ENCODE measurements at regions not wholly inside any gene's neighbourhood (a gene's known extent, or its start where the extent isn't known, plus 50 kb on each side); places are given as distances from the start of the nearest gene placed in this dataset.
A peak's percentile ranks its signal among the peaks of the same experiment; 100 is the strongest.

GRCh38 chr4:160276785-160277325 lies 1174.0 kb downstream of the RAPGEF2 start:
- DNase-seq (ENCODE audit: low read depth), result no peak
- no peak overlapping the region for H3K4me3 ChIP-seq (ENCODE audit: low read length)
- TF ChIP-seq CTCF (IDR thresholded peaks at IDR 0.05; ENCODE audit: insufficient read depth, low read depth, low read length, missing control alignments), result no peak

GRCh38 chr4:160283081-160283480 lies 1180.2 kb downstream of the RAPGEF2 start:
- no peak for TF ChIP-seq CTCF (IDR thresholded peaks at IDR 0.05; ENCODE audit: insufficient read depth, low read depth, low read length, missing control alignments)
- H3K4me3 ChIP-seq (ENCODE audit: low read length), result no peak overlapping the region
- no peak for DNase-seq (ENCODE audit: low read depth)

- DNase-seq (ENCODE audit: low read depth), result no peak
- no peak overlapping the region for H3K4me3 ChIP-seq (ENCODE audit: low read length)
- TF ChIP-seq CTCF (IDR thresholded peaks at IDR 0.05; ENCODE audit: insufficient read depth, low read depth, low read length, missing control alignments), result no peak
Observed at GRCh38 chr4:160284516-160284915, 1181.6 kb downstream of the RAPGEF2 start.

GRCh38 chr4:160286051-160286450 lies 1183.2 kb downstream of the RAPGEF2 start:
- no peak for TF ChIP-seq CTCF (IDR thresholded peaks at IDR 0.05; ENCODE audit: insufficient read depth, low read depth, low read length, missing control alignments)
- H3K4me3 ChIP-seq (ENCODE audit: low read length), result no peak overlapping the region
- no peak for DNase-seq (ENCODE audit: low read depth)

GRCh38 chr4:160296476-160296875 lies 1193.6 kb downstream of the RAPGEF2 start:
- TF ChIP-seq CTCF (IDR thresholded peaks at IDR 0.05; ENCODE audit: insufficient read depth, low read depth, low read length, missing control alignments), result no peak
- DNase-seq (ENCODE audit: low read depth), result no peak

GRCh38 chr4:160299177-160299576 lies 1196.3 kb downstream of the RAPGEF2 start:
- no peak overlapping the region for H3K4me3 ChIP-seq (ENCODE audit: low read length)
- DNase-seq (ENCODE audit: low read depth), result no peak
- TF ChIP-seq CTCF (IDR thresholded peaks at IDR 0.05; ENCODE audit: insufficient read depth, low read depth, low read length, missing control alignments), result no peak

More at GRCh38 chr4:160296476-160296875, 1193.6 kb downstream of the RAPGEF2 start:
- H3K4me3 ChIP-seq (ENCODE audit: low read length), result no peak overlapping the region

GRCh38 chr4:160299608-160300007 lies 1196.7 kb downstream of the RAPGEF2 start:
- peak; percentile 16 for DNase-seq (ENCODE audit: low read depth)
- no peak for TF ChIP-seq CTCF (IDR thresholded peaks at IDR 0.05; ENCODE audit: insufficient read depth, low read depth, low read length, missing control alignments)

More at GRCh38 chr4:160299608-160300007, 1196.7 kb downstream of the RAPGEF2 start:
- no peak overlapping the region for H3K4me3 ChIP-seq (ENCODE audit: low read length)
